A673 (cell line): ENCODE measurements at regions not wholly inside any gene's neighbourhood (a gene's known extent, or its start where the extent isn't known, plus 50 kb on each side); places are given as distances from the start of the nearest gene placed in this dataset.

Experiments used
- BruUV-seq: library from RNA; stranded (reverse); fragments of 400-500 nt; replicated peaks from 2 replicates; lab custom pipeline; 2021; lab: Mats Ljungman, UMichigan
- CTCF ChIA-PET: fragments of 300-600 bp; sonication (Branson Sonifier 250); formaldehyde crosslinking; loops from one replicate; lab custom pipeline; 2022; ENCODE audit warnings: antibody characterized with exemption; lab: Charles Lee
- POLR2A ChIA-PET: fragments of 300-600 bp; sonication (Branson Sonifier 250); formaldehyde crosslinking; loops from one replicate; lab custom pipeline; 2022; ENCODE audit warnings: antibody characterized with exemption; ENCODE audit not compliant: low non-redundant PET; lab: Charles Lee
- DNase-seq: peaks from one replicate; pipeline ENCODE4 v3.0.0-alpha.2; 2015; ENCODE audit warnings: low spot score
- H3K27ac ChIP-seq: fragments of 200-600 bp; sonication (generic); 2 replicates; pipeline ENCODE4 v1.5.1; 2016; ENCODE audit warnings: mixed run types, low read depth, mild to moderate bottlenecking, mixed read lengths, antibody characterized with exemption, low read length; ENCODE audit not compliant: poor library complexity, severe bottlenecking
- H3K27me3 ChIP-seq: fragments of 200-600 bp; sonication (generic); replicated peaks from 2 replicates; pipeline ENCODE4 v1.6.1; 2017; ENCODE audit warnings: mixed run types, low read depth, mild to moderate bottlenecking, mixed read lengths, antibody characterized with exemption, low read length; ENCODE audit not compliant: insufficient read depth, poor library complexity
- H3K36me3 ChIP-seq: fragments of 200-600 bp; sonication (generic); 2 replicates; pipeline ENCODE4 v1.6.1; 2016; ENCODE audit warnings: mixed run types, mild to moderate bottlenecking, mixed read lengths, antibody characterized with exemption, low read length; ENCODE audit not compliant: insufficient read depth, poor library complexity, severe bottlenecking
- H3K4me1 ChIP-seq: fragments of 200-600 bp; sonication (generic); 2 replicates; pipeline ENCODE4 v1.6.1; 2017; ENCODE audit warnings: mixed run types, mild to moderate bottlenecking, mixed read lengths, antibody characterized with exemption, low read length; ENCODE audit not compliant: insufficient read depth, poor library complexity, severe bottlenecking
- H3K4me3 ChIP-seq: fragments of 200-600 bp; sonication (generic); 2 replicates; pipeline ENCODE4 v1.5.1; 2016; ENCODE audit warnings: low read depth, mixed run types, mild to moderate bottlenecking, mixed read lengths, low read length; ENCODE audit not compliant: poor library complexity, severe bottlenecking
- H3K9me3 ChIP-seq: fragments of 200-600 bp; sonication (generic); 2 replicates; pipeline ENCODE4 v1.6.1; 2016; ENCODE audit warnings: mixed run types, low read depth, mild to moderate bottlenecking, mixed read lengths, antibody characterized with exemption, low read length; ENCODE audit not compliant: poor library complexity, severe bottlenecking
- EZH2 ChIP-seq: fragments of 200-600 bp; sonication (generic); IDR thresholded peaks from 2 replicates; pipeline ENCODE4 v1.6.1; 2017; ENCODE audit warnings: borderline replicate concordance, low read depth, mild to moderate bottlenecking, mixed read lengths, antibody characterized with exemption, low read length; ENCODE audit not compliant: poor library complexity, severe bottlenecking
- intact Hi-C: fragments of 100-400 bp; cut with micrococcal nuclease; formaldehyde crosslinking; loops from one replicate; pipeline ENCODE4 v1.10.0; 2022; ENCODE audit not compliant: unreplicated experiment
- TF ChIP-seq, protein P1 (sequence below): fragments of 300-800, 200-600 bp; sonication (generic); conservative IDR thresholded peaks from 2 replicates; pipeline ENCODE4 v1.5.1; 2017; ENCODE audit warnings: low read depth, mild to moderate bottlenecking, antibody characterized with exemption, low read length, moderate library complexity, mixed read lengths

DNA sequence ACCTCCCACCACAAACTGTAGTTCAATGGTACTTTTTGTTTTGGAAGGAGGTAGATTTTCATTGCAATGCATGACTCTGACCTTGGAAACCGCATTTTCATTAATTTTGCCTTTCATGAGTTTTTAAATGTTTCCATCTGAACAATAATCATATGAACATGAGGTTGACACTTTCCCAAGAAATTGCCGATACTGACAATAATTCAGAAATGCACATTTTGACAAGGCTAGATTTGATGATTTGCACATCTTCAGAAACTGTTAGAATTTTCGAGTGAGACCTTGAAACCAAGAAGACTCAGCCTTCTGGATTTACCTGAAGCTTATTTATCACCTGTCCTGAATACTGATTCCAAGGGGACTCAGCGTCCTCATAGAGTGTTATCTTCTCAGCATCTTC lies 93.8 kb upstream of the NTRK2 start:
- Histone ChIP-seq H3K4me3 (no peak overlapping the region), H3K27me3 (peaks cover 7% of the 10 kb centered on the region), H3K36me3 (no peaks in the 10 kb centered on the region), H3K27ac (no peak overlapping the region), H3K9me3 (no peaks in the 10 kb centered on the region), H3K4me1 (no peaks in the 10 kb centered on the region)
- CTCF ChIA-PET, result no interaction called here
- intact Hi-C loops, result no loop called here
- POLR2A ChIA-PET, result no interaction called here
- DNase-seq, result no peak
- BruUV-seq, result no TSS peak
- TF ChIP-seq EZH2, result no peak
- TF ChIP-seq, protein P1, sequence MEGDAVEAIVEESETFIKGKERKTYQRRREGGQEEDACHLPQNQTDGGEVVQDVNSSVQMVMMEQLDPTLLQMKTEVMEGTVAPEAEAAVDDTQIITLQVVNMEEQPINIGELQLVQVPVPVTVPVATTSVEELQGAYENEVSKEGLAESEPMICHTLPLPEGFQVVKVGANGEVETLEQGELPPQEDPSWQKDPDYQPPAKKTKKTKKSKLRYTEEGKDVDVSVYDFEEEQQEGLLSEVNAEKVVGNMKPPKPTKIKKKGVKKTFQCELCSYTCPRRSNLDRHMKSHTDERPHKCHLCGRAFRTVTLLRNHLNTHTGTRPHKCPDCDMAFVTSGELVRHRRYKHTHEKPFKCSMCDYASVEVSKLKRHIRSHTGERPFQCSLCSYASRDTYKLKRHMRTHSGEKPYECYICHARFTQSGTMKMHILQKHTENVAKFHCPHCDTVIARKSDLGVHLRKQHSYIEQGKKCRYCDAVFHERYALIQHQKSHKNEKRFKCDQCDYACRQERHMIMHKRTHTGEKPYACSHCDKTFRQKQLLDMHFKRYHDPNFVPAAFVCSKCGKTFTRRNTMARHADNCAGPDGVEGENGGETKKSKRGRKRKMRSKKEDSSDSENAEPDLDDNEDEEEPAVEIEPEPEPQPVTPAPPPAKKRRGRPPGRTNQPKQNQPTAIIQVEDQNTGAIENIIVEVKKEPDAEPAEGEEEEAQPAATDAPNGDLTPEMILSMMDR, result no peak

DNA sequence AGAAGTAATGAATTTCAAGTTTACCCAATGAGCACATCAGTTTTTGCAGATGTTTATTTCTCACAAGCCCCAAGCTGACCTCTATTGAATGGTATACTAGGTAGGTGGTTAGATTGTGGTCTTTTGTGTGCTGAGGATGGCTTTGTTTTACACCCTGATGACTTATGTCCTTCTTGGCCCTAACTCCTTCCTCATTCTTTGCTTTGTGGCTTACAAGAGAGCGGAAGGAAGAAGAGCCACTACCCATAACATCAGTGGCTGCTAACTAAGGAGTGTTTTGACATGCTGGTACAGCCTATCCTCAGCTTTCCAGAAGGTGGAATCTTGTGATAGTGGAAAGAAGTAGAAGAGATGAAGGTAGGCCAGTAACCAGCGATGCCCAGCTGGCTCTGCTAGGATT lies 85.7 kb upstream of the NTRK2 start:
- no peak overlapping the region for H3K4me3 ChIP-seq
- intact Hi-C loops, result no loop called here
- TF ChIP-seq, protein P1, result no peak
- no peak for TF ChIP-seq EZH2
- H3K27me3 ChIP-seq, result peaks cover 4% of the 10 kb centered on the region
- H3K9me3 ChIP-seq, result no peaks in the 10 kb centered on the region
- DNase-seq, result no peak
- POLR2A ChIA-PET, result no interaction called here
- H3K27ac ChIP-seq, result no peak overlapping the region
- no peaks in the 10 kb centered on the region for H3K36me3 ChIP-seq
- CTCF ChIA-PET, result no interaction called here
- H3K4me1 ChIP-seq, result no peaks in the 10 kb centered on the region
- BruUV-seq, result no TSS peak

DNA sequence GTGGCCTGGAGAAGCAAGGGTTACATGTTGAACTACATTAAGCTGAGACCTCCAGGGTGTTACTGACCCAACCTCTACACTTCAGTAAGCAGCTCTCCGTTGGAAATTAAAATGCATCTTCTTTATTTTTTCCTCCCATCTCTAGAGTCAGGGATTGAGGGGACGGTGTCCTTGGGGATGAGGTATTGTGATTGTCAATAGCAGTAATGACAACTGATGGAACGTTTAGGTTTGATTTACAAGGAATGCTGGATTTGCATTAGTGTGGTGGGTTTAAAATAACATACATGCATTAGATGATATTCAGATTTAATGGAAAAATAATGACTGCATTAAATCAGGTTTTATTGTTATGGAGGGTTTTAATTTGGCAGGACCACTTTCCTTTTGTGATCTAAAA lies 82.9 kb upstream of the NTRK2 start:
- H3K9me3 ChIP-seq, result no peaks in the 10 kb centered on the region
- H3K4me3 ChIP-seq, result no peak overlapping the region
- H3K4me1 ChIP-seq, result no peaks in the 10 kb centered on the region
- H3K27me3 ChIP-seq, result no peaks in the 10 kb centered on the region
- H3K36me3 ChIP-seq, result no peaks in the 10 kb centered on the region
- H3K27ac ChIP-seq, result no peak overlapping the region
- DNase-seq, result no peak
- TF ChIP-seq EZH2, result no peak
- TF ChIP-seq, protein P1, result no peak
- ChIA-PET CTCF (no interaction called here), POLR2A (no interaction called here)
- BruUV-seq, result no TSS peak
- intact Hi-C loops, result no loop called here
